Inferior parietal cortex (tissue), 1 donor: ENCODE measurements at regions not wholly inside any gene's neighbourhood (a gene's known extent, or its start where the extent isn't known, plus 50 kb on each side); places are given as distances from the start of the nearest gene placed in this dataset.
A peak's percentile ranks its signal among the peaks of the same experiment; 100 is the strongest.

Experiments
- DNase-seq: peaks from one replicate; pipeline ENCODE4 v3.0.0-alpha.2; 2016; ENCODE audit errors: extremely low spot score

DNA sequence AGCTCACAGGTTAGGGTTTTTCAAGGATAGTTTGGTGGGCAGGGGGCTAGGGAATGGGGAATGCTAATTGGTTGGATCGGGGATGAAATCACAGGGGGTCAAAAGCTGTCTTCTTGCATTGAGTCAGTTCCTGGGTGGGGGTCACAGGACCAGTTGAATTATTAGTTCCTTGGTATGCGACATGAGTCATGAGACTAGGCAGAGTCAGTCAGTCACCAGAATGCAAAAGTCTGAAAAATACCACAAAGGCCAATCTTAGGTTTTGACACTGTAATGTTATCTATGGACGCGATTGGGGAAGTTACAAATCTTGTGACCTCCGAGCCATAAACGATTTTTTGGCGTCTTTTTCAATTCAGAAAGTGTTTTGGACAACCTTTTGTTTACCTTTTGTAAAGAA is 101.2 kb downstream of the ZNF519 start:
- DNase-seq: no peak

GRCh38 chr18:14029512-14029911 is 102.7 kb downstream of the ZNF519 start:
- no peak for DNase-seq

GRCh38 chr18:14026199-14026598 is 106.0 kb downstream of the ZNF519 start:
- DNase-seq: no peak

- no peak for DNase-seq
These were observed 106.8 kb downstream of the ZNF519 start for GRCh38 chr18:14025306-14025940.

DNA sequence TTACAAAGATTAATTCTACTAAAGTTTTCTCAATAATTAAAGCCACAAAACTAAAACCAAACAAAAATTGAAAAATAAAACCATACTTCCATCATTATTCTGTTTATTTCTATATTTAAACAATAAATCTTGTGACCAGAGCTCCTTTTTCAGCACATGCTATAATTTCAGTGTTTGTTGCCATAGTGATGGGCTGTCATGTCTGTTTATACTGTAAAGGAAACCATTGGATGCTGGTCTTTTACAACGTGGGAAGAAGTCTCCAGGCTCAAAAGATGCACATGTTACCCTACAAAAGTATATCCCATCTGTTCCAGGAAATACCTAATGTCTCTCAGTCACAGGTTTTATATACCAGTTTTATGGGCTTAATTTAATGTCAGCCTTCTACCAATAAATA is 100.1 kb upstream of the MC2R start:
- no peak for DNase-seq

- DNase-seq: no peak
These were observed 99.1 kb upstream of the MC2R start for GRCh38 chr18:14014456-14014855.

DNA sequence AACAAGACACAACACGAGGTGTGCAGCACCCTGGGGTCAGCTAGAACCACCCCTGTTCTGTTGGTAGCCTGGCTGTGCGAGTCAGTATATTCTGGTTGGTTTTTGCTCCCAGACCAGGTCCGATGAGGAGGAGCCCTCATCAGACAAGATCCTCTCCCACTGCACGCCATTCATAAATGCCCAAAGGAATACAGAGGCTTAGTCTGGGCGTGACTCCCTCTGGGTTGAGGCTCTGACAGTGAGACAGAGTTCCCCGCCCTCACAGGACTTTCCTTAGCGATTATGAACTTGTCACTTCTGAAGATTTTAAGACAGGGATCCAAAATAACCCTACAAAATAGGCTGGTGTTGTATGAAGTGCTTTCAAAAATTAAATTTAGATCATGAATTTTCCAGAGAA is 85.5 kb upstream of the MC2R start:
- no peak for DNase-seq

DNA sequence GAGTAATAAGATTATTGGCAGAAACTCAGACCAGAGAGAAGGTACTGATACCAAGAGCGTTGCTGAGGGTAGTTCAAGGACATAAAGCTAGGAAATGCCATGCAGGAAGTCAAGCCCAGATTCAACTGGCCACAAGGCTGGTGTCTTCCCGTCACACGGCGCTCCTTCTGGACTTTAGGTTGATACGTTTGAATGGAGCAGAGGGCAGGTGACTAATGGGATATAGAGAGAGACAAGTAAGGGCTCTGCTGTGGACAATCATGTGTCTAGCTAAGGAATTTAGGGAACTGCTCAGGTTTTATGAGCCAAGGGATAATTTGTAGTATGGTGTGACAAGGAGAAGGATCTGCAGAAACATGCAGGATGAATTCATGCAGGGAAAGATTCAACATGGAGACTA is 83.9 kb upstream of the MC2R start:
- DNase-seq: no peak

DNA sequence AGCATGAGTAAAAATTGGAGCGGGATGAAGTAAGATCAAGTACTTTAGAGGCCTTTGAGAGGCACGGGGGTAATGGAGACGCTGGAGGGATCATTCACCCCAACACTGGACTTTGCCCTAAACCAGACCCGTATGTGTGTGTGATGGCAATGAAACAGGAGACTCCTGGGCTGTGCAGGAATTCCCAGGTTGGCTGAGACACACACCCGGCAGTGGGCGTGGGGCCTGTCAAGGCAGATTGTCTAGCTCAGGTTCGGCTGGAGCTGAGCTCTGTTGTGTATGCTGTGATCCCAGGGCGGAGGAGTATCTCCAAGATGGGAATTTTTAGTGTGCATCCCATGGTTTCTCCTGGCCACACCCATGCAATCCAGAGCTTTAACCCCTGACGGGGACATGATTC is 83.2 kb upstream of the MC2R start:
- no peak for DNase-seq

DNA sequence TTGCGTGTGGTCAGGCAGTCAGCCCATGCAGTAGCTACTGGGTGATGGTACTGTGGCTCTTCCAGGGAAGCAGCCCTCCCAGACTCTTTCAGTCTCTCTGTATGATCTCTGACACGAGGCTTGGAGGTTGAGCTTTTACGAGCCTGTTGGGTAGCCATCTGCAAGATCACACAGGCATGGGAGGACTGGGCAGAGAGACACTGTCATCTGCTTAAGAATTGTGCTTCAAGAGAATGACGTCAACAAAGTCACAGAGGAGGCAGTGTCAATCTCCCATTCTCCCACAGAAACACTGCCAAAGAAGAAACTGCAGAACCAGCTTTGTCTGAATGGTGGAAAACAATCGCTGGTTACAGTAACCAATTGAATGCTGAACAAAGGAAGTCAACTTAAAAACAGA is 78.4 kb upstream of the MC2R start:
- DNase-seq: peak; percentile 61

- DNase-seq: no peak
These were observed 77.6 kb upstream of the MC2R start for GRCh38 chr18:13992826-13993540.

DNA sequence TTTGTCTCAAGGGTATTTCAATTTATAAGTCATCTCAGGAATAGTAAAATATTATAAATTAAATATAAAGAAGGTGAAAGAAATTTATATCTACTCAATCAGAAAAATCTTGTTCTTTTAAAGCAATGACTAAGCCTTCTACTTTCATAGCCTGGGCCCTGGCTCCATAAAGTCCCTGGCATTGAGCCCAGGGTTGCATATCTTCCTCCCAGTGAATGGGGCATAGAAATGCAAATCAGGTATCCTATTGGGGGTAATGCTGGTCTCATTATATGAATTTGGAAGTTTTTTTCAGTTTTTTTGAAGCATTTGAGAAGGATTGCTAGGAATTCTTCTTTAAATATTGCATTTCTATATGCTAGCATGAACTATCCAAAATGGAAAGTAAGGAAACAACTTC is 73.9 kb upstream of the MC2R start:
- DNase-seq: no peak

- DNase-seq: no peak
These were observed 72.6 kb upstream of the MC2R start for GRCh38 chr18:13987956-13988355.

GRCh38 chr18:13984080-13984479 is 68.7 kb upstream of the MC2R start:
- no peak for DNase-seq

DNA sequence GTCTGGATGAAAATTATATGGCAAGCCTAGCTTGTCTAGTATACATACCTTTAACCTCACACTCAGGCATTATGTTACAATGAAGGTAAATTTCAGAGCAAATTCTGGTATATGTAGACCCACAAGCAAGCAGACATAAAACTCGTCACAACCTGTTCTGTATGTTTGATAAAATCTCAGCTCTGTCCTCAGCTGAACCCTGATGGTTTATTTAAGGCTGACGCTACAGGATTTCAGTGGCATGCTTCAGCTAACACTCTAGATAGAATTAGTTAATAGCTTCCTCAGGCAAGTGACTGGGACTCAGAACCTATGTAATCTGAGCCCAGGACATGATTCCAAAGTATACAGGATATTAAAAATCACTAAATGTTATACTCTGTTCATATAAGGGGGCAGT is 68.2 kb upstream of the MC2R start:
- DNase-seq: no peak

GRCh38 chr18:13982126-13982525 is 66.8 kb upstream of the MC2R start:
- no peak for DNase-seq

DNA sequence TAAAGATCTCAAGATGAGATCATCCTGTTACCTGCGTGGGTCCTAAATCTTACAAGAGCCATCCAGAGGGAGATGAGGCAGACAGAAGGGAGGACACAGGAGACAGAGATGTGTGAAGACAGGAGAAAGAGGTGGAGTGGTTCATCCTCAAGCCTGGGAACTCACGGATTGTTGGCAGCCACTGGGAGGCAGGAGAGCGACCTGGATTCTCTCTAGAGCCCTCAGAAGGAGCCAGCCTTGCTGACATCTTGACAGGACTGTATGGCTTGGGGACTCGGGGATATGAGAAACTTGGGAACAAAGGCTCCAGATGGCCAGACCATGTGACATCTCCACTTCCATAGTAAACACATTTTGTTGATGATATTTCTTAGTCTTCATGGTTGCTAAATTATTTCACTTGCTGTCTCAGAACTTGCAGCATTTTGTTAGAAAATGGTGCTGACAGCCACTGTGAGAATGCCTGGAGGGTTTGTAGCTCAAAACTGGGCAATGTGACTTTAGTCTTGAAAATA is 57.8 kb upstream of the MC2R start:
- DNase-seq: peak; percentile 5
